ENCODE measurements at regions not wholly inside any gene's neighbourhood (a gene's known extent, or its start where the extent isn't known, plus 50 kb on each side); places are given as distances from the start of the nearest gene placed in this dataset.

- TF ChIP-seq FOXM1 (IDR thresholded peaks at IDR 0.05; ENCODE audit: borderline replicate concordance, low read depth) (no peak), USF1 (IDR thresholded peaks at IDR 0.05) (no peak), YY1 (IDR thresholded peaks at IDR 0.05; ENCODE audit: low read depth) (no peak), CREB1 (IDR thresholded peaks at IDR 0.05; ENCODE audit: low read depth) (no peak), REST (IDR thresholded peaks at IDR 0.05; ENCODE audit: low read depth) (no peak)
Measured at GRCh38 chr2:19021100-19021476, 337.3 kb downstream of the OSR1 start.
